Keratinocyte (primary cell): ENCODE measurements at regions not wholly inside any gene's neighbourhood (a gene's known extent, or its start where the extent isn't known, plus 50 kb on each side); places are given as distances from the start of the nearest gene placed in this dataset.

Source experiments
- CTCF ChIP-seq, 3 experiments: IDR thresholded peaks in 1 of 3; conservative IDR thresholded peaks in 1 of 3; optimal IDR thresholded peaks in 1 of 3; 2 replicates in 2 of 3; 3 replicates in 1 of 3; pipeline versions ENCODE3 to v1.5.1; 2011; ENCODE audit warnings: low read length in 3 of 3, mild to moderate bottlenecking in 3 of 3, moderate library complexity in 2 of 3, control low read depth in 1 of 3, inconsistent platforms in 1 of 3; ENCODE audit not compliant: insufficient read depth in 2 of 3; ENCODE audit errors: extremely low read depth in 1 of 3
- EZH2 ChIP-seq: IDR thresholded peaks from one replicate; pipeline ENCODE4 v1.6.1; 2012; ENCODE audit warnings: inconsistent platforms, mild to moderate bottlenecking, low read length, moderate library complexity

GRCh38 chr7:123237-123636, 69.1 kb upstream of the FAM20C start:
- TF ChIP-seq CTCF (optimal IDR thresholded peaks at IDR 0.05 in 1 of 3, IDR thresholded peaks at IDR 0.05 in 1 of 3, conservative IDR thresholded peaks at IDR 0.05 in 1 of 3; ENCODE audit: extremely low read depth in 1 of 3, insufficient read depth in 2 of 3, low read length in 3 of 3), result no peak
- TF ChIP-seq EZH2, result no peak
